Hematopoietic multipotent progenitor cell treated with erythropoietin and hydrocortisone succinate and interleukin-3 and kit ligand, for 8 days (in vitro differentiated cells): ENCODE measurements at regions not wholly inside any gene's neighbourhood (a gene's known extent, or its start where the extent isn't known, plus 50 kb on each side); places are given as distances from the start of the nearest gene placed in this dataset.

Experiments used
- DNase-seq: peaks from one replicate; pipeline ENCODE4 v3.0.0-alpha.2; 2015

DNA sequence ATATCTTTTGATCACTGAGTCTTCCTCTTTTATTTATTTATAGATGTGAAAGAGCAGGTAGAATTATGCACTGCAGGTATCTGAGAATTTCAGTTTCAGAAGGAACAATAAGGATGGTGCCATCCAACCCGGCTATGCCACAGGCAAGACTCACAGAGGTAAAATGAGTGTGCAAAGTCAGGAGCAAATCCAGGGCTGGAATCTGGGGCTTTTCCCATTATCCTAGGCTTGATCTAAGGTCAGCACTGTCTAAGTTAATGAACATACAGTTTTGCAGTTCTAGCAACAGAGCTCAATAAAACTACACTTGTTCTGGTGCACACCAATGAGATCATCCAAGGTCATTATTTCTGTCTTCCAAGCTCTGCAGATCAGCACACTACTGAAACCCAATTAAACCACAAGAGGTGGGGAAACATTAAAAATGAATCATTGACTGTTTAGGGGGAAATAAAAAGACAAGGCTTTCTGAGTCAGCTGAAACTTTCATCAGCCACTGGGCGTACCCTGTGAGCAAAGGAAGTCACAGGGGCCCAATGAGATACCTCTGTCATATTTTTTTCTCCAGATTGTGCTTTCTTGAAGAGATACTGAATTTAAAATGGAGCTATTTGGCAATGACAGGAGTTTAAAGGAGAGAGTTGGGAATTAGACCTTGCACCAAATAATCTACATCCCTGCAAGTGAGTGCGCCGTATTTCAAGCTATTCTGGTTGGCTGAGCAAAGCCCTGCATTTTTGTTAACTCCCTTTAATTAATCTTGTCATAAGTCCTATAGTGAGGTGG is 662.2 kb upstream of the ZNF608 start:
- no peak for DNase-seq

DNA sequence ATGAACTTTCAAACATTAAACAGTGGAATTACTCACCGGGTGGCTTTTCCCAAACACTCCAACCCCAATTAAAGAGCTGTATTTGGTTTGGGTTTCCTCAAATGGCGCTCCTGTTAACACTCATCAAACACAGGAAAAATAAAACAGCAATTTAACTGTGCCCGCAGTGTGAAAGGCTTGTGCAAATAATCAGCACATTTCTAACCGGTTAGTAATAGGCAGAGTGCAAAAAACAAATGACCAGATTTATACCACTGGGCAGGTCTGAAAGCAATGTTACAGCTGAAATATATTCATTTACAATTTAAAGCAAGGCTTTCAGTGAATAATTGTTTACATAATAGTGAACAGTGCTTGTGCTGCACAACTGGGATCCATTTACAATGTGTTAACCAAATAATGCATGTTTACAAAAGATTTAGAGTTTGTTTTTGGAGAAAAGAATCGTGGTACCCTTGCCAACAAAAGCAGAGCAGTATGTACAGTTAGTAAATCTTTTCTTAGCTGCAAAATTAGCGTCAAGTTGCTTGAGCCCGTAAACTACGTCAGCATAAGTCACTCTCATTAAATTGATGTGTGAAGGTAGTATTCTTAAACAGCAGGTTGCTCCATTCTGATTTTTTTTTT is 662.9 kb upstream of the ZNF608 start:
- no peak for DNase-seq

DNA sequence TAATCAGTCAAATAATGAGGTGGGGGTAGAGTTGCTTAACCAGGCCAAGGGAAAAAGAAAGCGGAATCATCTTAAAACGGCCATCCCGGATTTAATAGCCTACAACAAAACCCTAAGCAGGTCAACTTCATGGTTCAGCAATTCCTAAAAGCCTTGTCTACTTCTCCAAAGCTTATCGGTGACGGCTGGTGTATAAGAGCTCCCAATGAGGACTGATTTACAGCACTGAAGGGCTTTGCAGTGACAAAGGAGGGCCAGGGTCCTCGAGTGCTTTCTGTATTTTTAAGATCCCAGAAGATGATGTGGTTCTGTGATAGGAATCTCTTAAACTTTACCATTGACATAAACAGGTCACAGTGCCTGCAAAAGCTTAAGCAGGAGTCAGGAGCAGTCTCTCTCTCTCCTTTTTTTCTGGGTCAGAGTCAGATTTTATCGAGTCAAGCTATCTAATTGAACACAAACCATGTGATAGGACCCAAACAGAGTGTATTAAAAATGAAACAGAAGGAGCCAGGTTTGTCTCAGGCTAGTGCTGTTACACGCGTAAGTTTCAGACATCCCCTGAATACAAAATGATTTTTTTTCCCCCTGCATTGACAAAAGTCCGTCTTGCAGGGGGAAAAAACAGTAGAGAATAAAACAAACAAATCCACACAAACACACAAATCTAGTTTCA is 663.6 kb upstream of the ZNF608 start:
- no peak for DNase-seq

DNA sequence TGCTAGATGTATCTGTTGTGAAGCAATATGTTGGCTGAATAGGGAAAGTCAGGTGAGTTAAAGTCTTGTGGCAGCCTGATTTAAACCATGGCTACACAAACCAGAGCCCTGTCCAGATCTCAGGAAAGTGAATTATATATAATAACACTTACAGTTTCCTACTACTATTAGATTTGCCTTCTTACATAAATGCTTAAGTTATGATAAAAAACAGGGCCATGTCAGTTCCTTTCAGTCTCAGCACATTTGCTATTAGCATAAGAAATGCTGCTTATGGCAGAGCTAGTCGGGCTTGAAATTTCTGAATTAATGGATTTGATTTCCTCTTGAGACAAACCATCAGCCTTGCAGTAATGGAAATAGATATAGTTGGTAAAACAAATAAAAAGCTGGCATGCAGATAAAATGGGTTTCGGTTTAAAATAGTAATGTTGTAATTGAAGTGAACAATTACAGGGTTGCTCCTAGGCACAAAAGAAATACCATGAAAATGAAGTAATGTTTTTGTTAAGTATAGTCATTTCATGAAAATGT is 664.2 kb upstream of the ZNF608 start:
- no peak for DNase-seq

GRCh38 chr5:125411071-125411743 is 664.8 kb upstream of the ZNF608 start:
- DNase-seq = no peak

DNA sequence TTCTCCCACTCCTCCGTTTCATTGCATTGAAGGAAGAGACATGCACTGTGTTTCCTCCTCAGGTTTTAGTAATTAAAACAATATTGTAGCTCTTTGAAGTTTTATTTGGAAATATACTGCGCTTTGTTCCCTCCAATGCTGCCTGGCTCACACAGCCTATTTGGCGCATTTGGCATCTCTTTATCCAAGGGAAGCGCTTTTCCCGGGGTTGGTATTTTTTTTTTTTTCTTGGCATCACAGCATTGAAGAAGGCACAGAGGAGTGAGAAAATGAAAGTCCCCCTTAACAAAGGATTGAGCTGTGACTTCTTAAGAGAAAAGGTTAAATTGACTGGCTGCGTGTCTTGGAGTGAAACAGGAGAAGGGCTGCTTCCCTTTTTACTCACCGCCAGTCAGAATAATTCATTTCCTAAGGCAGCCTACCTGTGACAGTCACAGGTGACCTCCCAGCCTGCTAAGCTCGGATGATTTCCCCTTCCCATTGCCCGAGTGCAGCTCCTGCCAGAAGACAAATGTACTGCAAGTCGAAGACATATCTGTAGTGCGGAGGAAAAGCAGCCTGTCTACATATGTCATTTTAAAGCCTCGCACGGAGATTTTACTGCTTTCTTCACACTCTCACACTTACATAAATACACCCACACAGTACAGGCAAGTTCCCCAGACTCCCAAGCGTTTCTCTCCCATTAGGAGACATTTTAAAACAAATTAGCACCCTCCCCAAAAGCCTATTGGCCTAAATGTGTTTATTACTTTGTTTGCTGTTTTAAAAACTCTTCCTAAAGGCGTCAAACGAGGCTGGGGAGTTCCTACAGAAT is 665.5 kb upstream of the ZNF608 start:
- DNase-seq = no peak

DNA sequence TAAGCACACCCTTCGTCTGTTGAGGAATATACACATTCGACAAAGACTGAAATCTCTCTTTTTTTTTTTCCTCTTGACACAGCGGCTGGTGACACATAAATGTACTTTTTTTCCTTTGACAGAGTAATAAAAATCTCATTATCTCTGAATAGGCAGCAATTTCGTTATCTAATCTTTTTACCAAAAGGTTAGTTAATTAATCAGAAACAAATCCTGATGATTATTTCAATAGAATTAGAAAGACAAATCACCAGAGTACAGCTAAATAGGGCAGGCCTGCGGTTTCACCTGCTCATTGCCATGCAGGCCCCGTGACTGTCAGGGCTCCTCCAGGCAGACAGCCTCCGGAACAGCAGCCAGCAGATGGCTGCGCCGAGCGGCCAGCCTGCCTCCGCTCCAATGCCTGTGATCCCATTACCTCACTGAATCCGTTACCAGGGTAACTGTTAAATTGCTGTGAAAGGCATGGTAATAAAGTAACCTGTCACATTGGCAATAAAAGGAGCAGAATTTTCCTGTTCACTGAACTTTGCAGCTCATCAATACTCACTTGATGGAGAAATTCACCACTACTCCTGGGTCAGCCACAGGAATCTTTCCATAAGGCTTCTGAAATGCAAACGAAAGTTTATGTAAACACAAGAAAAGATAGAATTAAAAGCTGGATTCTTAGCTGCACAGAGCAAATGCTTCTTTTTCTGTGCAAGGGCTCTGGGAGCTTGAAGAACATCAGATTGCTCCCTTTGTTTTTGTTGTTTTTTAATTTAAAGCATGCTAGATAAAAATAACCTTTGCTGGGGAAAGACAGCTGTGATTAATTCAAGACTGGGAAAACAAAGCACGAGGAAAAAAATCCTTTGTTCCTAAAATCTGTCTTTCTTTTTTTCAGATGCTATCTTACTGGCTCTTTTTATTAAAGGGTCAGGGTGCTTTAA is 666.4 kb upstream of the ZNF608 start:
- DNase-seq = no peak

GRCh38 chr5:125413496-125414274 is 667.2 kb upstream of the ZNF608 start:
- DNase-seq = no peak

DNA sequence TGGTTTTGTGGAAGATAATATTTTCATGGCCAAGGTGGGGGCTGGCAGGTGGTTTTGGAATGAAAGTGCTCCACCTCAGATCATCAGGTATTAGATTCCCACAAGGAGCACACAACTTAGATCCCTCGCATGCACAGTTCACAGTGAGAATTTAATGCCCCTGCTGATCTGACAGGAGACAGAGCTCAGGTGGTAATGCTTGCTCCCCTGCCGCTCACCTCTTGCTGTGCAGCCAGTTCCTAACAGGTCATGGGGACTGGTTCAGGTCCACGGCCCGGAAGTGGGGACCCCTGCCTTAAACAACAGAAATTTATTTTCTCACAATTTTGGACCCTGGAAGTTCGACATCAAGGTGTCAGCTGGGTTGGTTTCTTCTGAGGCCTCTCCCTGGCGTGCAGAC is 668.7 kb upstream of the ZNF608 start:
- DNase-seq = no peak

DNA sequence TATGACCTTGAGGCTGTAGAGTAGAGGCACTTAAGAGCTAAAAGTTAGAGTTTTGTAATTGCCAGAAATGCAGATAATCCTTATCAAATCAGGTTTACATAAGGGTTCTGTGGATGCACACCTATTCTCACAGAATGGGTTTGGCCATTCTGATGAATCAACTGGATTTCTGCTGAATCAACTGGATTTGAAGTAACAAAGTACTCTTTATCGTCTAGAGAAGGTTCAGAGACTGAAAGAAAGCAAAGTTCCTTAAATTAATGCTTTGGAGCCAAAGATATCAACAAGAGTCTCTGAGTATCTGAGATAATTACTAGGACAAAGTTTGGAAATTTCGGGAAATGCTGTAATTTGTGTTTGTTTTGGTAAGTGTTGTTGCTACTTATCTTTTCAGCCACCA is 669.6 kb upstream of the ZNF608 start:
- no peak for DNase-seq

- no peak for DNase-seq
Measured at GRCh38 chr5:125421006-125421405, 674.6 kb upstream of the ZNF608 start.

DNA sequence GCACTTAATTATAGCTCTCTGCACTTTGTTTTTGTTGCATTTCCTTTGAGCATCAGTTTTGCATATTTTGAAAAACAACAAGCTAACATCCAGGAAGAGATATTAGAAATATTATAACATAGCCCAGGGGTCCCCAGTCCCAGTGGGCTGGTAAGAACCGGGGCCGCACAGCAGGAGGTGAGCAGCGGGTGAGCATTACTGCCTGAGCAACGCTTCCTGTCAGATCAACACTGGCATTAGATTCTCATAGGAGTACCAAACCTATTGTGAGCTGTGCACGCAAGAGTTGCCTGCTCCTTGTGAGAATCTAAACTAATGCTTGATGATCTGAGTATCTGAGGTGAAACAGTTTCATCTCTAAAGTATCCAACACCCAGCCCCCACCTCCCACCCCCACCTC is 675.9 kb upstream of the ZNF608 start:
- no peak for DNase-seq

DNA sequence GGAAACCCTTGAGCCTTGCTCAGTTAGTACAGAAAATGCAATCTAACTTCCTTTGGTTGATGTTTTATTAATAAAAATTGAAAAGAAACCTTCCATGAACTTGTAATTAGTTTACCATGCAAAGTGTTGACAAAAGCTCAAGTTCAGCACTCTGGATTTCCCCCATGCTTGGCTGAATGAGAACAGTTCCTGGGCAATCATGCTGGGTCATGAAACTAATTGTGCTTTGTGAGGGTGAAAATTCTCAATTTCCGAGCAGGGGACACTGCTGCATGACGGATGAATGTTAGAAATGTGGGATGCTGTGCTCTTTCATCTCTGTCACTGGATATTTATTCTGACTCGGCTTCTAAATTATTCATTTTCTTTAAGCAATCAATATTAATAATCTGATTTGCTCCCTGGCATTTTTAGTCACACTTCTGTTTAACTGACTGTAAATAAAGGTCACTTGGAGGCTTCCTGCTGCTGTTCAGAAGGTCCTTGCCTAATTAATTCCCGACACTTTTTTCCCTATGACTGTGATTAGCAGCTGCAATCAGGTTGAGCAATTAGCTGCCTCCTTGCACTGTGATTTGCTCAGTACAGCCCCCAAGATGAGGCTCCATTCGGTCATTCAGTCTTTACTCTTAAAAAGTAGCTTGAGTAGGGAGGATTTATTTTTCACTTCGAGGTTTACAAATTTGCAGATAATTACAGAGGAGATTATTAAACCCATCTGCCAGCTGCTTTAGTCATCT is 678.1 kb upstream of the ZNF608 start:
- no peak for DNase-seq

- no peak for DNase-seq
Measured at GRCh38 chr5:125429498-125429897, 683.1 kb upstream of the ZNF608 start.

GRCh38 chr5:125433457-125433856 is 687.0 kb upstream of the ZNF608 start:
- DNase-seq = no peak

- DNase-seq = no peak
Measured at GRCh38 chr5:125439243-125439642, 692.8 kb upstream of the ZNF608 start.

- DNase-seq = no peak
Measured at GRCh38 chr5:125440905-125441304, 694.5 kb upstream of the ZNF608 start.

- no peak for DNase-seq
Measured at GRCh38 chr5:125446986-125447385, 700.5 kb upstream of the ZNF608 start.

DNA sequence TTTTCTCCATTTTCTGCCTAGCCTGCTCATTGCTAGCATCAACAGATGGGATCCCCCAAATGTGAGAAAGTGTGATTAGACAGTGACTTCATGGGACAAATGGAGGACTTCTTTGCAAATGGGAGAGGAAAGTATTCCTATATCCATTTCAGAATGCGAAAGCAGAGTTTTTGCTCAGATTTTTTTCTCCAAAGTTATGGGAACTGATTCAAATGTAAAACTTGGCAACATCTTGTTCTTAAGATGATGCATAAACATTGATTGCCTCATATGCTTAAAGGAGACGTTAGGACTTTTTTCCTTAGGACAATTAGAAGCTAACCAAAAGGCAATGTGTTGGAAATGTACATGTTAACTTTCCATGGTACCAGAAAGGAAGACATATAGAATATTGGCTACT is 704.3 kb upstream of the ZNF608 start:
- DNase-seq = no peak

GRCh38 chr5:125451622-125452021 is 705.2 kb upstream of the ZNF608 start:
- no peak for DNase-seq
